Fibroblast of lung (primary cell): ENCODE measurements at regions not wholly inside any gene's neighbourhood (a gene's known extent, or its start where the extent isn't known, plus 50 kb on each side); places are given as distances from the start of the nearest gene placed in this dataset.

Experiments used
- EZH2 ChIP-seq: IDR thresholded peaks from 2 replicates; pipeline ENCODE4 v1.5.1; 2012; ENCODE audit warnings: low read length, control low read depth, mild to moderate bottlenecking; ENCODE audit errors: missing control alignments
- TF ChIP-seq, protein P1 (sequence below), 2 donors: IDR thresholded peaks in 1 of 2; conservative IDR thresholded peaks in 1 of 2; 1 replicate in 1 of 2; 2 replicates in 1 of 2; pipeline ENCODE4 v1.5.1; 2011 to 2012; ENCODE audit warnings: low read length in 2 of 2, control low read depth in 1 of 2, inconsistent platforms in 1 of 2, low read depth in 1 of 2, mild to moderate bottlenecking in 1 of 2

DNA sequence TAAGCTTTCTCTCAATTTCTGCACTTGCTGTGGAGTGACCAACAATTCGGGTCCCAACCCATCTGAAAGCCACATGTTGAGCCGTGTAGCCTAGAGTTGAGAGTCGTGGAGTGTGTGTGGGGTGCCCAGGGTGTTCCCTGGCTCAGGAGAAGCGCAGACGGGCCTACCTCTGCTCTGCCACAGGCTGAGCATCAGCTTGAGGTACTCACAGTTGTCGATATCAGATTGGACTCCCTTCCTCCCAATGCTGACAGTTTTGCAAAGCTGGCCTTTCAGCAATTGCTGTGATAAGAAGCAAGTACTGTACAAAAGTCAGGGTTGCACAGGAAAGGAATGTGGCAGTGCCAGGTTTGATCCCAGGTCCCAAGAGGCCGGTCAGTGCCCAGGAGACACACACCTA lies 133.4 kb upstream of the SPACA7 start:
- TF ChIP-seq, protein P1, sequence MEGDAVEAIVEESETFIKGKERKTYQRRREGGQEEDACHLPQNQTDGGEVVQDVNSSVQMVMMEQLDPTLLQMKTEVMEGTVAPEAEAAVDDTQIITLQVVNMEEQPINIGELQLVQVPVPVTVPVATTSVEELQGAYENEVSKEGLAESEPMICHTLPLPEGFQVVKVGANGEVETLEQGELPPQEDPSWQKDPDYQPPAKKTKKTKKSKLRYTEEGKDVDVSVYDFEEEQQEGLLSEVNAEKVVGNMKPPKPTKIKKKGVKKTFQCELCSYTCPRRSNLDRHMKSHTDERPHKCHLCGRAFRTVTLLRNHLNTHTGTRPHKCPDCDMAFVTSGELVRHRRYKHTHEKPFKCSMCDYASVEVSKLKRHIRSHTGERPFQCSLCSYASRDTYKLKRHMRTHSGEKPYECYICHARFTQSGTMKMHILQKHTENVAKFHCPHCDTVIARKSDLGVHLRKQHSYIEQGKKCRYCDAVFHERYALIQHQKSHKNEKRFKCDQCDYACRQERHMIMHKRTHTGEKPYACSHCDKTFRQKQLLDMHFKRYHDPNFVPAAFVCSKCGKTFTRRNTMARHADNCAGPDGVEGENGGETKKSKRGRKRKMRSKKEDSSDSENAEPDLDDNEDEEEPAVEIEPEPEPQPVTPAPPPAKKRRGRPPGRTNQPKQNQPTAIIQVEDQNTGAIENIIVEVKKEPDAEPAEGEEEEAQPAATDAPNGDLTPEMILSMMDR (conservative IDR thresholded peaks at IDR 0.05 in 1 of 2, IDR thresholded peaks at IDR 0.05 in 1 of 2; ENCODE audit: low read depth in 1 of 2, low read length in 2 of 2), result no peak
- TF ChIP-seq EZH2, result no peak
